IMR-90 (cell line): ENCODE measurements at regions not wholly inside any gene's neighbourhood (a gene's known extent, or its start where the extent isn't known, plus 50 kb on each side); places are given as distances from the start of the nearest gene placed in this dataset.

Experiments
- ATAC-seq: fragments of 200-7000 bp; cut with Tn5 transposase; 2 replicates; pipeline ENCODE4 v1.9.1; 2020; ENCODE audit warnings: low read depth, mild to moderate bottlenecking, moderate library complexity
- BruUV-seq: library from RNA; stranded (reverse); fragments of 400-500 nt; replicated peaks from 2 replicates; lab custom pipeline; 2021; lab: Mats Ljungman, UMichigan
- CTCF ChIA-PET: fragments of 300-600 bp; formaldehyde crosslinking; extraction: SDS; loops from one replicate; lab custom pipeline; 2021; ENCODE audit warnings: antibody characterized with exemption; lab: Yijun Ruan, JAX
- POLR2A ChIA-PET: fragments of 300-600 bp; sonication (Branson Sonifier 250); formaldehyde crosslinking; loops from one replicate; lab custom pipeline; 2022; ENCODE audit warnings: antibody characterized with exemption; ENCODE audit not compliant: unreplicated experiment; lab: Charles Lee
- DNase-seq: peaks from one replicate; pipeline ENCODE4 v3.0.0; 2013
- H2AFZ ChIP-seq: replicated peaks from 2 replicates; pipeline ENCODE3; 2013; ENCODE audit warnings: low read length, mild to moderate bottlenecking; ENCODE audit not compliant: poor library complexity
- H2AK5ac ChIP-seq: 2 replicates; pipeline ENCODE4 v1.6.1; 2013; ENCODE audit warnings: low read depth, low read length, inconsistent platforms
- H2AK9ac ChIP-seq: replicated peaks from 2 replicates; pipeline ENCODE3; 2013; ENCODE audit warnings: mild to moderate bottlenecking, low read depth, low read length, moderate library complexity; ENCODE audit not compliant: poor library complexity
- H2BK120ac ChIP-seq: 2 replicates; pipeline ENCODE4 v1.6.1; 2013; ENCODE audit warnings: low read depth, low read length, inconsistent platforms
- H2BK15ac ChIP-seq: 3 replicates; pipeline ENCODE4 v1.6.1; 2013; ENCODE audit warnings: low read depth, low read length, inconsistent platforms
- H2BK20ac ChIP-seq: 2 replicates; pipeline ENCODE4 v1.6.1; 2013; ENCODE audit warnings: low read depth, mild to moderate bottlenecking, inconsistent platforms, low read length, moderate library complexity
- H2BK5ac ChIP-seq: 2 replicates; pipeline ENCODE4 v1.6.1; 2013; ENCODE audit warnings: mild to moderate bottlenecking, low read depth, low read length, inconsistent platforms; ENCODE audit not compliant: poor library complexity, severe bottlenecking
- H3K14ac ChIP-seq: replicated peaks from 2 replicates; pipeline ENCODE4 v1.6.1; 2013; ENCODE audit warnings: low read depth, low read length, inconsistent platforms
- H3K18ac ChIP-seq: 2 replicates; pipeline ENCODE4 v1.6.1; 2013; ENCODE audit warnings: low read depth, low read length, control low read depth
- H3K23ac ChIP-seq: 2 replicates; pipeline ENCODE4 v1.6.1; 2013; ENCODE audit warnings: low read depth, low read length, inconsistent platforms
- H3K27ac ChIP-seq: 2 replicates; pipeline ENCODE4 v1.5.1; 2013; ENCODE audit warnings: mild to moderate bottlenecking, control low read depth, low read length; ENCODE audit not compliant: insufficient read depth
- H3K27me3 ChIP-seq: 2 replicates; pipeline ENCODE4 v1.6.1; 2013; ENCODE audit warnings: low read length; ENCODE audit not compliant: control insufficient read depth, insufficient read depth
- H3K36me3 ChIP-seq: 2 replicates; pipeline ENCODE4 v1.6.1; 2013; ENCODE audit warnings: low read length, mixed read lengths; ENCODE audit not compliant: control insufficient read depth, insufficient read depth
- H3K4ac ChIP-seq: 2 replicates; pipeline ENCODE4 v1.6.1; 2013; ENCODE audit warnings: low read depth, low read length, inconsistent platforms
- H3K4me1 ChIP-seq: 2 replicates; pipeline ENCODE4 v1.6.1; 2013; ENCODE audit warnings: low read length, mixed read lengths; ENCODE audit not compliant: control insufficient read depth, insufficient read depth
- H3K4me2 ChIP-seq: 2 replicates; pipeline ENCODE4 v1.6.1; 2013; ENCODE audit warnings: low read depth, mild to moderate bottlenecking, control low read depth, low read length, moderate library complexity
- H3K4me3 ChIP-seq: 2 replicates; pipeline ENCODE4 v1.5.1; 2013; ENCODE audit warnings: low read depth, mild to moderate bottlenecking, control low read depth, low read length, moderate library complexity; ENCODE audit not compliant: insufficient read depth
- H3K56ac ChIP-seq: 2 replicates; pipeline ENCODE4 v1.6.1; 2013; ENCODE audit warnings: low read length, inconsistent platforms; ENCODE audit not compliant: insufficient read depth; ENCODE audit errors: extremely low read depth
- H3K79me1 ChIP-seq, 2 experiments: 2 replicates each; pipeline ENCODE4 v1.6.1; 2013; ENCODE audit warnings: low read length in 2 of 2, inconsistent platforms in 1 of 2, low read depth in 1 of 2
- H3K9ac ChIP-seq: 2 replicates; pipeline ENCODE4 v1.6.1; 2013; ENCODE audit warnings: low read depth, low read length, control low read depth
- H3K9me1 ChIP-seq: 2 replicates; pipeline ENCODE4 v1.6.1; 2013; ENCODE audit warnings: low read length, inconsistent platforms; ENCODE audit not compliant: insufficient read depth
- H3K9me3 ChIP-seq: 2 replicates; pipeline ENCODE4 v1.6.1; 2013; ENCODE audit warnings: low read length; ENCODE audit not compliant: control insufficient read depth, insufficient read depth
- H4K20me1 ChIP-seq: 2 replicates; pipeline ENCODE4 v1.6.1; 2013; ENCODE audit warnings: low read length, inconsistent platforms; ENCODE audit not compliant: insufficient read depth
- H4K5ac ChIP-seq: 2 replicates; pipeline ENCODE4 v1.6.1; 2013; ENCODE audit warnings: mild to moderate bottlenecking, low read depth, low read length, control low read depth
- H4K8ac ChIP-seq, 2 experiments: 2 replicates each; pipeline ENCODE4 v1.6.1; 2013; ENCODE audit warnings: low read depth in 2 of 2, low read length in 2 of 2, control low read depth in 1 of 2, inconsistent platforms in 1 of 2
- H4K91ac ChIP-seq: 2 replicates; pipeline ENCODE4 v1.6.1; 2013; ENCODE audit warnings: low read depth, low read length, inconsistent platforms; ENCODE audit not compliant: insufficient read depth
- BHLHE40 ChIP-seq: fragments of 150-350 bp; IDR thresholded peaks from 2 replicates; pipeline ENCODE4 v1.6.1; 2016; ENCODE audit warnings: mild to moderate bottlenecking, low read depth, low read length
- CEBPB ChIP-seq: IDR thresholded peaks from 2 replicates; pipeline ENCODE4 v1.6.1; 2012; ENCODE audit warnings: low read depth, low read length, improper control_type of control experiment
- MAFK ChIP-seq: IDR thresholded peaks from 2 replicates; pipeline ENCODE4 v1.6.1; 2012; ENCODE audit warnings: low read depth, low read length, improper control_type of control experiment
- POLR2A ChIP-seq: IDR thresholded peaks from 2 replicates; pipeline ENCODE4 v1.6.1; 2012; ENCODE audit warnings: mild to moderate bottlenecking, low read depth, low read length
- RAD21 ChIP-seq: IDR thresholded peaks from 2 replicates; pipeline ENCODE4 v1.6.1; 2012; ENCODE audit warnings: low read length, improper control_type of control experiment
- RFX5 ChIP-seq: IDR thresholded peaks from 2 replicates; pipeline ENCODE4 v1.8.0; 2012; ENCODE audit warnings: low read depth, mild to moderate bottlenecking, low read length, moderate library complexity
- SMC3 ChIP-seq: fragments of 150-350 bp; IDR thresholded peaks from 2 replicates; pipeline ENCODE4 v1.6.1; 2016; ENCODE audit warnings: low read depth, mild to moderate bottlenecking, antibody characterized with exemption, low read length, moderate library complexity
- USF2 ChIP-seq: fragments of 150-350 bp; IDR thresholded peaks from 2 replicates; pipeline ENCODE4 v1.6.1; 2017; ENCODE audit warnings: mild to moderate bottlenecking, antibody characterized with exemption, low read length, low read depth
- WGBS, 2 experiments: methylation state at CpG; one replicate each; pipeline versions ENCODE4 v1.1.5 to v1.1.7; 2013; ENCODE audit warnings: missing lambda C conversion rate in 2 of 2; ENCODE audit not compliant: insufficient read length in 1 of 2; ENCODE audit errors: extremely low coverage in 2 of 2; 5-methylcytosine and 5-hydroxymethylcytosine counted together
- dilution Hi-C: fragments of 300-500 bp; cut with HindIII; formaldehyde crosslinking; loops from one replicate; pipeline ENCODE4 v1.14.3; 2018; ENCODE audit warnings: low sequenced_read_pairs; ENCODE audit not compliant: unreplicated experiment
- in situ Hi-C: fragments of 300-500 bp; cut with MboI; formaldehyde crosslinking; loops from 3 replicates; pipeline ENCODE4 v1.14.3; 2019; ENCODE audit warnings: low sequenced_read_pairs, inconsistent platforms, mixed read lengths
- intact Hi-C: fragments of 100-400 bp; cut with micrococcal nuclease; formaldehyde crosslinking; loops from 2 replicates; pipeline ENCODE4 v1.10.0; 2022

GRCh38 chr10:120195984-120196712 is 260.9 kb upstream of the PLPP4 start:
- Histone ChIP-seq H3K9ac (no peak overlapping the region), H3K9me1 (no peaks in the 10 kb centered on the region), H2AK9ac (no peak overlapping the region), H2BK120ac (no peak overlapping the region), H3K23ac (no peak overlapping the region), H4K5ac (no peak overlapping the region), H3K79me1 (no peaks in the 10 kb centered on the region), H3K4me1 (no peaks in the 10 kb centered on the region), H2AK5ac (no peak overlapping the region), H4K91ac (no peak overlapping the region), H3K14ac (no peak overlapping the region), H2BK20ac (no peak overlapping the region), H2BK15ac (no peak overlapping the region), H3K27ac (no peak overlapping the region), H3K27me3 (no peaks in the 10 kb centered on the region), H3K9me3 (peaks cover 11% of the 10 kb centered on the region), H3K56ac (no peak overlapping the region), H2BK5ac (no peak overlapping the region), H3K36me3 (no peaks in the 10 kb centered on the region), H3K4me3 (no peak overlapping the region), H3K4me2 (no peak overlapping the region), H4K8ac (no peak overlapping the region), H3K18ac (no peak overlapping the region), H3K4ac (no peak overlapping the region), H4K20me1 (no peaks in the 10 kb centered on the region), H2AFZ (no peak overlapping the region)
- TF ChIP-seq RAD21 (no peak), MAFK (no peak), USF2 (no peak), BHLHE40 (no peak), CEBPB (no peak), POLR2A (no peak), RFX5 (no peak), SMC3 (no peak)
- POLR2A ChIA-PET = no interaction called here
- no TSS peak for BruUV-seq
- in situ Hi-C loops (no loop called here), dilution Hi-C loops (no loop called here), intact Hi-C loops (no loop called here)
- CTCF ChIA-PET = no interaction called here
- WGBS, 2 experiments = 11% methylated on average over 1 of the region's 2 CpGs; no CpG with 5 or more reads in 1 of the 2 experiments
- DNase-seq (no peak), ATAC-seq (no peak)
